Testis (tissue), 2 donors: ENCODE measurements at regions not wholly inside any gene's neighbourhood (a gene's known extent, or its start where the extent isn't known, plus 50 kb on each side); places are given as distances from the start of the nearest gene placed in this dataset.

Experiments used
- DNase-seq: peaks from one replicate; pipeline ENCODE4 v3.0.0-alpha.2; 2019
- H3K27ac ChIP-seq, 2 donors: fragments of 200-600 bp; sonication (generic); one replicate each; pipeline ENCODE4 v1.5.1; 2019
- H3K27me3 ChIP-seq: fragments of 200-600 bp; sonication (generic); one replicate; pipeline ENCODE4 v1.5.1; 2019
- H3K36me3 ChIP-seq: fragments of 200-600 bp; sonication (generic); one replicate; pipeline ENCODE4 v1.5.1; 2017; ENCODE audit warnings: low read depth; ENCODE audit errors: missing control alignments
- H3K4me1 ChIP-seq: fragments of 200-600 bp; sonication (generic); one replicate; pipeline ENCODE4 v1.5.1; 2019
- H3K4me3 ChIP-seq, 2 donors: fragments of 200-600 bp; sonication (generic); one replicate each; pipeline ENCODE4 v1.5.1; 2017 to 2019
- H3K9me3 ChIP-seq: fragments of 200-600 bp; sonication (generic); one replicate; pipeline ENCODE4 v1.5.1; 2017
- POLR2A ChIP-seq: fragments of 450-650 bp; IDR thresholded peaks from one replicate; pipeline ENCODE4 v1.6.1; 2017; ENCODE audit warnings: antibody characterized with exemption, mild to moderate bottlenecking, moderate library complexity
- WGBS, 2 donors: methylation state at CpG; one replicate each; pipeline ENCODE4 v1.1.5; 2018; 5-methylcytosine and 5-hydroxymethylcytosine counted together
- intact Hi-C: fragments of 100-400 bp; cut with DNase I; formaldehyde crosslinking; loops from one replicate; pipeline ENCODE4 v1.15.1; 2023; ENCODE audit warnings: low total_unique reads
- TF ChIP-seq, protein P1 (sequence below), 3 experiments: fragments of 450-650 bp in 2 of 3; fragments of 200-600 bp in 1 of 3; sonication (generic) in 1 of 3; IDR thresholded peaks; one replicate each; pipeline ENCODE4 v1.5.1; 2016 to 2019; ENCODE audit warnings: antibody characterized with exemption in 3 of 3, mild to moderate bottlenecking in 2 of 3, moderate library complexity in 1 of 3

DNA sequence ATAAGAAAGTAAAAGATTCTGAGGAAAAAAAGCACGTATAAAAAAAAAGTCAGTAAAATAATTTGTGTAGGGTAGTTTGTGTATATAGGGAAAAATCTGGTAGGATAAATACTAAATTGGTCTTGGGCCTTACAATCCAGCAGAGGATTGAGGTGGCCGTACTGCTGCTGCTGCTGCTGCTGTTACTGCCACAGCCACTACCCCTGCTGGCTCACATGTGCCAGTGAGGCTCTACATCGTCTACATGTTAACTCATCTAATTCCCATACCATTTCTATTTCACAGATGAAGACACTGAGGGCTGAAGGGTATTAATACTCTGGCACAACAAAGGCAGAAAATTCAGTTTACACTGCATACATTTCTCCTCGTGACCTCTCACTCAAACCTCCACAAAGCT is 928.5 kb downstream of the TLE4 start:
- DNase-seq: no peak
- no peaks in the 10 kb centered on the region for H3K36me3 ChIP-seq
- H3K4me1 ChIP-seq: no peaks in the 10 kb centered on the region
- TF ChIP-seq POLR2A: no peak
- TF ChIP-seq, protein P1, sequence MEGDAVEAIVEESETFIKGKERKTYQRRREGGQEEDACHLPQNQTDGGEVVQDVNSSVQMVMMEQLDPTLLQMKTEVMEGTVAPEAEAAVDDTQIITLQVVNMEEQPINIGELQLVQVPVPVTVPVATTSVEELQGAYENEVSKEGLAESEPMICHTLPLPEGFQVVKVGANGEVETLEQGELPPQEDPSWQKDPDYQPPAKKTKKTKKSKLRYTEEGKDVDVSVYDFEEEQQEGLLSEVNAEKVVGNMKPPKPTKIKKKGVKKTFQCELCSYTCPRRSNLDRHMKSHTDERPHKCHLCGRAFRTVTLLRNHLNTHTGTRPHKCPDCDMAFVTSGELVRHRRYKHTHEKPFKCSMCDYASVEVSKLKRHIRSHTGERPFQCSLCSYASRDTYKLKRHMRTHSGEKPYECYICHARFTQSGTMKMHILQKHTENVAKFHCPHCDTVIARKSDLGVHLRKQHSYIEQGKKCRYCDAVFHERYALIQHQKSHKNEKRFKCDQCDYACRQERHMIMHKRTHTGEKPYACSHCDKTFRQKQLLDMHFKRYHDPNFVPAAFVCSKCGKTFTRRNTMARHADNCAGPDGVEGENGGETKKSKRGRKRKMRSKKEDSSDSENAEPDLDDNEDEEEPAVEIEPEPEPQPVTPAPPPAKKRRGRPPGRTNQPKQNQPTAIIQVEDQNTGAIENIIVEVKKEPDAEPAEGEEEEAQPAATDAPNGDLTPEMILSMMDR (IDR thresholded peaks at IDR 0.05): no peak
- no peaks in the 10 kb centered on the region for H3K9me3 ChIP-seq
- H3K4me3 ChIP-seq: no peak overlapping the region
- intact Hi-C loops: no loop called here
- no peak overlapping the region for H3K27ac ChIP-seq
- H3K27me3 ChIP-seq: no peaks in the 10 kb centered on the region
- WGBS, 2 donors: 79 to 93% methylated on average over 4 of the region's 4 CpGs

DNA sequence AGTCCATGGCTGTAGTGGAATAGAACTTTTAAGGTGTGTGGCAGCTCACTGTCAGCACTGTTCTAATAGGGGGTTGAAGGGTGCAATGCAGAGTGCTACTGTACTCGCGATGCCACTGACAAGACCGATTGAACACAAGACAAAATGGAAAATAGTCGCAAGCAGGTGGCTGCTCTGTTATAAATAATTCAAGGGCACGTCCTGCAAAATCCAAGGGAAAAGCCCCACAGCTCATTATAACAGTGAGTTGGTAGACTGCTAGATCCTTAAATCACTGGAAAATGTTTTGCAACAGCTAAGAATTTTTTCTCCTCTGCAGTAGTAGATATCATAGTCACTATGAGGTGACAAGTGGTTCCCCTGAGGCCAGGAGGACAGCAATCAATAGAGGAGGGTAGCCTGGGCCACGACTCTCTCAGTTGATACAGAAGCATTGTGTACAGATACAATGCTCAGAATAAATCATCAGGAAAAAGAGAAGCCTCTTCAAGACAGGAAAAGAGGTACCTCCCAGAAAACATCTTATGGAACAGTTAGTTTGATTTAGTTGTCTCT is 926.3 kb downstream of the TLE4 start:
- H3K27ac ChIP-seq: no peak overlapping the region
- H3K36me3 ChIP-seq: no peaks in the 10 kb centered on the region
- H3K9me3 ChIP-seq: no peaks in the 10 kb centered on the region
- no peak for TF ChIP-seq POLR2A
- TF ChIP-seq, protein P1 (IDR thresholded peaks at IDR 0.05): no peak
- H3K27me3 ChIP-seq: no peaks in the 10 kb centered on the region
- H3K4me3 ChIP-seq: no peak overlapping the region
- no peak for DNase-seq
- intact Hi-C loops: no loop called here
- WGBS, 2 donors: 76% methylated on average over 6 of the region's 6 CpGs
- H3K4me1 ChIP-seq: no peaks in the 10 kb centered on the region

DNA sequence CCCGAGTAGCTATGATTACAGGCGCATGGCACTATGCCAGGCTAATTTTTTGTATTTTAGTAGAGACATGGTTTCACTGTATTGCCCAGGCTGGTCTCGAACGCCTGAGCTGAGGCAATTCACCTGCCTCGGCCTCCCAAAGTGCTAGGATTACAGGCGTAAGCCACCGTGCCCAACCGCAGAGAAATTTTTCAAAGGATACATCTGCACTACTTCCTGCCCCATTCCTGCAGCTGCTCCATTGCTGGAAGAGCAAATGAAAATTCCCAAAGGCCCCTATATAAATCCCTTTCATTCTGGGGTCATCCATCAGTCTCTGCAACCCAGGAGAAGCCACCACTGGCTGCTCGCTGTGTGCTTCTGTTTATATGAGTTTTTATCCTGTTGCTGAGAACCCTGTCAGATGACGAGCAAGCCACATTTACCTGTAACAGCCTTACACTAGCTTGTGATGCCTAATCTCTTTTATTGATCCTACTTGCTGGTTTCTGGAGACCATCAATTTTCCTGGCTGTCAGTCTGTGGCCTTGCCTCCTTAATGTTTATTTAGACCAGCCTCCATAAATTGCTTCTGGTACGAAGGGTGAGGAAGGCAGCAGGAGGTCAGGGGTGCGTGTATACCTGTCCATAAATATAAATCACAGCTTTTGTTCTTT is 925.3 kb downstream of the TLE4 start:
- Histone ChIP-seq H3K4me1 (no peaks in the 10 kb centered on the region), H3K9me3 (no peaks in the 10 kb centered on the region), H3K4me3 (no peak overlapping the region), H3K27me3 (no peaks in the 10 kb centered on the region), H3K36me3 (no peaks in the 10 kb centered on the region), H3K27ac (no peak overlapping the region)
- TF ChIP-seq, protein P1 (IDR thresholded peaks at IDR 0.05): no peak
- TF ChIP-seq POLR2A: no peak
- DNase-seq: no peak
- 84 to 91% methylated on average over 12 of the region's 12 CpGs for WGBS, 2 donors
- intact Hi-C loops: no loop called here

- no peak for DNase-seq
- H3K4me1 ChIP-seq: no peaks in the 10 kb centered on the region
- no peak overlapping the region for H3K4me3 ChIP-seq
- TF ChIP-seq, protein P1 (IDR thresholded peaks at IDR 0.05): no peak
- no peak for TF ChIP-seq POLR2A
- no peaks in the 10 kb centered on the region for H3K27me3 ChIP-seq
- intact Hi-C loops: no loop called here
- no peaks in the 10 kb centered on the region for H3K9me3 ChIP-seq
- no peaks in the 10 kb centered on the region for H3K36me3 ChIP-seq
- H3K27ac ChIP-seq: no peak overlapping the region
Measured at GRCh38 chr9:80493258-80493657, 921.5 kb downstream of the TLE4 start.

DNA sequence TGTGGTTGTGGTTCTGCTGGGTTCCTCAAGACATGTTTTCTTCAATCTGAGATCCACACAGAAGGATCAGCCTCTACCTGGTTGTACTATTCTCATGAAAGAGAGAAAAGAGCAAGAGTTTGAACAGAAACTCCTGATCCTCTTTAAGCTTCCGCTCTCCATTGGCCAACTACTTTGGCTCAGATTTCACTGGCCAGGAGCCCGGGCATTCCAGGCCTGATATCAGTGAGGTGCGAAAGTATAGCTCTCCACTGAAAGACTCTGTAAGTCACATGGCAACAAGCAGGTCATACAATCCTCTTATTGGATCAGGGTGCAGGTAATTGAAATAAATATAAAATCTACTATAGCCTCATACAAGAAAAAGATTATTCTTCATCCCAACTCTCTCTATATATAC is 920.5 kb downstream of the TLE4 start:
- H3K9me3 ChIP-seq: no peaks in the 10 kb centered on the region
- 45 to 57% methylated on average over 3 of the region's 3 CpGs for WGBS, 2 donors
- H3K27me3 ChIP-seq: no peaks in the 10 kb centered on the region
- no peak for TF ChIP-seq POLR2A
- TF ChIP-seq, protein P1 (IDR thresholded peaks at IDR 0.05): no peak
- no peak overlapping the region for H3K27ac ChIP-seq
- no peak for DNase-seq
- H3K36me3 ChIP-seq: no peaks in the 10 kb centered on the region
- H3K4me1 ChIP-seq: no peaks in the 10 kb centered on the region
- intact Hi-C loops: no loop called here
- no peak overlapping the region for H3K4me3 ChIP-seq
